GM12873 (cell line): ENCODE measurements at regions not wholly inside any gene's neighbourhood (a gene's known extent, or its start where the extent isn't known, plus 50 kb on each side); places are given as distances from the start of the nearest gene placed in this dataset.

ENCODE experiments used
- CTCF ChIP-seq: IDR thresholded peaks from 2 replicates; pipeline ENCODE4 v1.5.1; 2012; ENCODE audit warnings: low read depth, mild to moderate bottlenecking, moderate library complexity, low read length, control low read depth; ENCODE audit not compliant: insufficient read depth; ENCODE audit errors: missing control alignments

GRCh38 chr13:109584844-109585361, 201.5 kb downstream of the IRS2 start:
- no peak for TF ChIP-seq CTCF

GRCh38 chr13:109577191-109577700, 209.1 kb downstream of the IRS2 start:
- TF ChIP-seq CTCF, result no peak

GRCh38 chr13:109576331-109576813, 210.0 kb downstream of the IRS2 start:
- TF ChIP-seq CTCF, result no peak

GRCh38 chr13:109575821-109576220, 210.6 kb downstream of the IRS2 start:
- no peak for TF ChIP-seq CTCF

- no peak for TF ChIP-seq CTCF
These were observed 214.0 kb downstream of the IRS2 start for GRCh38 chr13:109572389-109572788.

GRCh38 chr13:109569958-109570711, 216.2 kb downstream of the IRS2 start:
- no peak for TF ChIP-seq CTCF

GRCh38 chr13:109568339-109568818, 218.0 kb downstream of the IRS2 start:
- no peak for TF ChIP-seq CTCF
